Mesendoderm (in vitro differentiated cells): ENCODE measurements at regions not wholly inside any gene's neighbourhood (a gene's known extent, or its start where the extent isn't known, plus 50 kb on each side); places are given as distances from the start of the nearest gene placed in this dataset.

Experiments
- DNase-seq: peaks from one replicate; pipeline ENCODE4 v3.0.0; 2013
- H2AK5ac ChIP-seq: 2 replicates; pipeline ENCODE4 v1.6.1; 2013; ENCODE audit warnings: low read length, inconsistent platforms
- H2BK120ac ChIP-seq: 2 replicates; pipeline ENCODE4 v1.6.1; 2013; ENCODE audit warnings: low read depth, mild to moderate bottlenecking, low read length, moderate library complexity, mixed read lengths
- H2BK15ac ChIP-seq: replicated peaks from 2 replicates; pipeline ENCODE4 v1.6.1; 2013; ENCODE audit warnings: low read depth, mild to moderate bottlenecking, moderate library complexity
- H2BK5ac ChIP-seq: 2 replicates; pipeline ENCODE4 v1.6.1; 2013; ENCODE audit warnings: low read length, inconsistent platforms
- H3K18ac ChIP-seq: 2 replicates; pipeline ENCODE4 v1.6.1; 2013; ENCODE audit warnings: mild to moderate bottlenecking, low read length, mixed read lengths
- H3K23ac ChIP-seq: one replicate; pipeline ENCODE4 v1.6.1; 2013; ENCODE audit warnings: low read length
- H3K27ac ChIP-seq: 2 replicates; pipeline ENCODE4 v1.5.1; 2013; ENCODE audit warnings: low read depth, mild to moderate bottlenecking, inconsistent platforms, low read length, moderate library complexity
- H3K27me3 ChIP-seq: 2 replicates; pipeline ENCODE4 v1.6.1; 2013; ENCODE audit warnings: low read length, control low read depth, mild to moderate bottlenecking, inconsistent platforms; ENCODE audit not compliant: insufficient read depth, poor library complexity
- H3K36me3 ChIP-seq: 2 replicates; pipeline ENCODE4 v1.6.1; 2013; ENCODE audit warnings: low read length, inconsistent platforms; ENCODE audit not compliant: control insufficient read depth, insufficient read depth
- H3K4ac ChIP-seq: one replicate; pipeline ENCODE4 v1.6.1; 2013; ENCODE audit warnings: low read depth, mild to moderate bottlenecking, low read length, moderate library complexity
- H3K4me1 ChIP-seq: 2 replicates; pipeline ENCODE4 v1.6.1; 2013; ENCODE audit warnings: low read depth, low read length, inconsistent platforms; ENCODE audit not compliant: control insufficient read depth
- H3K4me2 ChIP-seq: 2 replicates; pipeline ENCODE4 v1.6.1; 2013; ENCODE audit warnings: low read length
- H3K4me3 ChIP-seq: 2 replicates; pipeline ENCODE4 v1.5.1; 2013; ENCODE audit warnings: mild to moderate bottlenecking, low read length
- H3K56ac ChIP-seq: one replicate; pipeline ENCODE4 v1.6.1; 2013; ENCODE audit warnings: low read length
- H3K79me1 ChIP-seq: 2 replicates; pipeline ENCODE4 v1.6.1; 2013; ENCODE audit warnings: low read length, inconsistent platforms
- H3K79me2 ChIP-seq: 2 replicates; pipeline ENCODE4 v1.6.1; 2013; ENCODE audit warnings: mild to moderate bottlenecking, low read length; ENCODE audit not compliant: control insufficient read depth, insufficient read depth
- H3K9ac ChIP-seq: 2 replicates; pipeline ENCODE4 v1.6.1; 2013; ENCODE audit warnings: low read length, inconsistent platforms
- H4K5ac ChIP-seq: one replicate; pipeline ENCODE4 v1.6.1; 2013; ENCODE audit warnings: low read length
- H4K8ac ChIP-seq: one replicate; pipeline ENCODE4 v1.6.1; 2013; ENCODE audit warnings: low read depth, mild to moderate bottlenecking, control low read depth, low read length, moderate library complexity
- WGBS: extraction: QIAGEN DNeasy Blood & Tissue Kit; methylation state at CpG from one replicate; pipeline ENCODE4 v1.1.7; 2013; ENCODE audit warnings: low lambda C conversion rate, missing lambda C conversion rate; ENCODE audit not compliant: insufficient coverage; ENCODE audit errors: extremely low coverage; 5-methylcytosine and 5-hydroxymethylcytosine counted together

GRCh38 chr3:74304424-74304823, 310.0 kb downstream of the CNTN3 start:
- H2BK120ac ChIP-seq, result no peak overlapping the region
- H2AK5ac ChIP-seq, result no peak overlapping the region
- no peaks in the 10 kb centered on the region for H3K79me2 ChIP-seq
- no peak overlapping the region for H3K9ac ChIP-seq
- no peaks in the 10 kb centered on the region for H3K4me1 ChIP-seq
- no peak overlapping the region for H3K56ac ChIP-seq
- no peak overlapping the region for H3K27ac ChIP-seq
- no peak overlapping the region for H4K8ac ChIP-seq
- DNase-seq, result no peak
- H3K4ac ChIP-seq, result no peak overlapping the region
- H3K18ac ChIP-seq, result no peak overlapping the region
- no peak overlapping the region for H3K4me3 ChIP-seq
- no peak overlapping the region for H4K5ac ChIP-seq
- no CpG with 5 or more reads among the region's 1 CpG for WGBS
- no peaks in the 10 kb centered on the region for H3K36me3 ChIP-seq
- H2BK15ac ChIP-seq, result no peak overlapping the region
- H3K23ac ChIP-seq, result no peak overlapping the region
- no peak overlapping the region for H2BK5ac ChIP-seq
- H3K4me2 ChIP-seq, result no peak overlapping the region
- H3K79me1 ChIP-seq, result no peaks in the 10 kb centered on the region
- no peaks in the 10 kb centered on the region for H3K27me3 ChIP-seq

- Histone ChIP-seq H2BK15ac (no peak overlapping the region), H3K27me3 (no peaks in the 10 kb centered on the region), H4K5ac (no peak overlapping the region), H3K4ac (no peak overlapping the region), H2BK120ac (no peak overlapping the region), H4K8ac (no peak overlapping the region), H3K18ac (no peak overlapping the region), H3K4me1 (no peaks in the 10 kb centered on the region), H3K56ac (no peak overlapping the region), H3K27ac (no peak overlapping the region), H3K4me3 (no peak overlapping the region), H3K4me2 (no peak overlapping the region), H3K9ac (no peak overlapping the region), H3K23ac (no peak overlapping the region), H3K79me2 (no peaks in the 10 kb centered on the region), H3K79me1 (no peaks in the 10 kb centered on the region), H2AK5ac (no peak overlapping the region), H3K36me3 (no peaks in the 10 kb centered on the region), H2BK5ac (no peak overlapping the region)
- WGBS, result no CpG with 5 or more reads among the region's 2 CpGs
- DNase-seq, result no peak
Measured at GRCh38 chr3:74303711-74304110, 310.7 kb downstream of the CNTN3 start.

GRCh38 chr3:74302969-74303368, 311.5 kb downstream of the CNTN3 start:
- Histone ChIP-seq H4K8ac (no peak overlapping the region), H3K56ac (no peak overlapping the region), H3K18ac (no peak overlapping the region), H2BK120ac (no peak overlapping the region), H2BK5ac (no peak overlapping the region), H3K79me2 (no peaks in the 10 kb centered on the region), H2BK15ac (no peak overlapping the region), H3K9ac (no peak overlapping the region), H2AK5ac (no peak overlapping the region), H3K4me2 (no peak overlapping the region), H3K4ac (no peak overlapping the region), H3K27me3 (no peaks in the 10 kb centered on the region), H3K27ac (no peak overlapping the region), H3K4me1 (no peaks in the 10 kb centered on the region), H3K23ac (no peak overlapping the region), H4K5ac (no peak overlapping the region), H3K36me3 (no peaks in the 10 kb centered on the region), H3K4me3 (no peak overlapping the region), H3K79me1 (no peaks in the 10 kb centered on the region)
- WGBS, result no CpG with 5 or more reads among the region's 1 CpG
- DNase-seq, result no peak

- H4K5ac ChIP-seq, result no peak overlapping the region
- no peak overlapping the region for H3K23ac ChIP-seq
- H2BK120ac ChIP-seq, result no peak overlapping the region
- H3K79me1 ChIP-seq, result no peaks in the 10 kb centered on the region
- no peak overlapping the region for H3K27ac ChIP-seq
- no peak overlapping the region for H3K9ac ChIP-seq
- no CpG with 5 or more reads among the region's 1 CpG for WGBS
- H3K27me3 ChIP-seq, result no peaks in the 10 kb centered on the region
- H2AK5ac ChIP-seq, result no peak overlapping the region
- H3K79me2 ChIP-seq, result no peaks in the 10 kb centered on the region
- no peak overlapping the region for H3K4ac ChIP-seq
- no peak for DNase-seq
- H4K8ac ChIP-seq, result no peak overlapping the region
- no peak overlapping the region for H3K18ac ChIP-seq
- no peak overlapping the region for H3K56ac ChIP-seq
- no peaks in the 10 kb centered on the region for H3K4me1 ChIP-seq
- no peak overlapping the region for H3K4me2 ChIP-seq
- H3K36me3 ChIP-seq, result no peaks in the 10 kb centered on the region
- H2BK15ac ChIP-seq, result no peak overlapping the region
- no peak overlapping the region for H2BK5ac ChIP-seq
- no peak overlapping the region for H3K4me3 ChIP-seq
Measured at GRCh38 chr3:74302281-74302680, 312.2 kb downstream of the CNTN3 start.

- no peaks in the 10 kb centered on the region for H3K36me3 ChIP-seq
- H3K4me1 ChIP-seq, result no peaks in the 10 kb centered on the region
- no peak overlapping the region for H3K27ac ChIP-seq
- no peak overlapping the region for H3K23ac ChIP-seq
- no peak overlapping the region for H3K18ac ChIP-seq
- H3K4me3 ChIP-seq, result no peak overlapping the region
- no peak overlapping the region for H2BK15ac ChIP-seq
- no peak overlapping the region for H4K5ac ChIP-seq
- no peak overlapping the region for H3K56ac ChIP-seq
- no peak overlapping the region for H3K9ac ChIP-seq
- no peak overlapping the region for H2BK5ac ChIP-seq
- no peaks in the 10 kb centered on the region for H3K27me3 ChIP-seq
- DNase-seq, result no peak
- H4K8ac ChIP-seq, result no peak overlapping the region
- H3K79me1 ChIP-seq, result no peaks in the 10 kb centered on the region
- H3K4ac ChIP-seq, result no peak overlapping the region
- no peak overlapping the region for H3K4me2 ChIP-seq
- no peak overlapping the region for H2AK5ac ChIP-seq
- H3K79me2 ChIP-seq, result no peaks in the 10 kb centered on the region
- H2BK120ac ChIP-seq, result no peak overlapping the region
Measured at GRCh38 chr3:74301056-74301455, 313.4 kb downstream of the CNTN3 start.

- no CpG with 5 or more reads among the region's 1 CpG for WGBS
- H3K4ac ChIP-seq, result no peak overlapping the region
- no peaks in the 10 kb centered on the region for H3K27me3 ChIP-seq
- H2BK15ac ChIP-seq, result no peak overlapping the region
- no peak overlapping the region for H3K9ac ChIP-seq
- no peak overlapping the region for H2AK5ac ChIP-seq
- H3K36me3 ChIP-seq, result no peaks in the 10 kb centered on the region
- H2BK5ac ChIP-seq, result no peak overlapping the region
- H3K23ac ChIP-seq, result no peak overlapping the region
- H4K8ac ChIP-seq, result no peak overlapping the region
- H3K4me2 ChIP-seq, result no peak overlapping the region
- no peak overlapping the region for H3K56ac ChIP-seq
- DNase-seq, result no peak
- H4K5ac ChIP-seq, result no peak overlapping the region
- H3K79me2 ChIP-seq, result no peaks in the 10 kb centered on the region
- H3K79me1 ChIP-seq, result no peaks in the 10 kb centered on the region
- no peaks in the 10 kb centered on the region for H3K4me1 ChIP-seq
- no peak overlapping the region for H3K18ac ChIP-seq
- H3K27ac ChIP-seq, result no peak overlapping the region
- no peak overlapping the region for H3K4me3 ChIP-seq
- no peak overlapping the region for H2BK120ac ChIP-seq
Measured at GRCh38 chr3:74295479-74295878, 319.0 kb downstream of the CNTN3 start.
